ENCODE measurements at regions not wholly inside any gene's neighbourhood (a gene's known extent, or its start where the extent isn't known, plus 50 kb on each side); places are given as distances from the start of the nearest gene placed in this dataset.

GRCh38 chr16:55403464-55403863, 75.5 kb upstream of the MMP2 start:
- TF ChIP-seq, protein P1, sequence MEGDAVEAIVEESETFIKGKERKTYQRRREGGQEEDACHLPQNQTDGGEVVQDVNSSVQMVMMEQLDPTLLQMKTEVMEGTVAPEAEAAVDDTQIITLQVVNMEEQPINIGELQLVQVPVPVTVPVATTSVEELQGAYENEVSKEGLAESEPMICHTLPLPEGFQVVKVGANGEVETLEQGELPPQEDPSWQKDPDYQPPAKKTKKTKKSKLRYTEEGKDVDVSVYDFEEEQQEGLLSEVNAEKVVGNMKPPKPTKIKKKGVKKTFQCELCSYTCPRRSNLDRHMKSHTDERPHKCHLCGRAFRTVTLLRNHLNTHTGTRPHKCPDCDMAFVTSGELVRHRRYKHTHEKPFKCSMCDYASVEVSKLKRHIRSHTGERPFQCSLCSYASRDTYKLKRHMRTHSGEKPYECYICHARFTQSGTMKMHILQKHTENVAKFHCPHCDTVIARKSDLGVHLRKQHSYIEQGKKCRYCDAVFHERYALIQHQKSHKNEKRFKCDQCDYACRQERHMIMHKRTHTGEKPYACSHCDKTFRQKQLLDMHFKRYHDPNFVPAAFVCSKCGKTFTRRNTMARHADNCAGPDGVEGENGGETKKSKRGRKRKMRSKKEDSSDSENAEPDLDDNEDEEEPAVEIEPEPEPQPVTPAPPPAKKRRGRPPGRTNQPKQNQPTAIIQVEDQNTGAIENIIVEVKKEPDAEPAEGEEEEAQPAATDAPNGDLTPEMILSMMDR (conservative IDR thresholded peaks at IDR 0.05) = no peak
- no peak for TF ChIP-seq ZFX (IDR thresholded peaks at IDR 0.05)
- H3K27ac ChIP-seq = no peak overlapping the region

- TF ChIP-seq, protein P1 (conservative IDR thresholded peaks at IDR 0.05) = no peak
- no peak for TF ChIP-seq ZFX (IDR thresholded peaks at IDR 0.05)
These were observed 72.3 kb upstream of the MMP2 start for GRCh38 chr16:55406651-55407050.

GRCh38 chr16:55408661-55409060, 70.3 kb upstream of the MMP2 start:
- no peak overlapping the region for H3K27ac ChIP-seq
- no peak for TF ChIP-seq ZFX (IDR thresholded peaks at IDR 0.05)
- TF ChIP-seq, protein P1 (conservative IDR thresholded peaks at IDR 0.05) = no peak

More at GRCh38 chr16:55406651-55407050, 72.3 kb upstream of the MMP2 start:
- H3K27ac ChIP-seq = no peak overlapping the region

DNA sequence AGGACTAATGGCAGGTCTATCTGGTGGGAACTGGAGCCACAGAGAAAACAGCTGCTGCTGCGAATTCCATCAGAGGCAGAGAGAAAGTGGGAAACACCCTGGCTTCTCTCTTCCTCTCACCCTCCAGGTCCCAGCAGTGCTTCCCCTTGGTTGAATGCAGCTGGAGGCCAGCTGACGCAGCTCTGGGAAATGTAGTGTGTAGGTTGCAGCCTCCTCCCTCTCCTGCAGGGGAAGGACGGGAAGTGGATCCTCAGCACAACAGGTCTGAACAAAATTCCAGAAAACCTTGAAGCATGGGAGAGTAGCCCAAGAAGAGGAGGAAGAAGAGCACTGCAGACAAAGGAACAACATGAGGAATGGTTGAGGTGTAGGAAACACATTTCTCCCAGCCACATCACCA, 67.8 kb upstream of the MMP2 start:
- TF ChIP-seq, protein P1 (conservative IDR thresholded peaks at IDR 0.05) = no peak
- TF ChIP-seq ZFX (IDR thresholded peaks at IDR 0.05) = no peak

DNA sequence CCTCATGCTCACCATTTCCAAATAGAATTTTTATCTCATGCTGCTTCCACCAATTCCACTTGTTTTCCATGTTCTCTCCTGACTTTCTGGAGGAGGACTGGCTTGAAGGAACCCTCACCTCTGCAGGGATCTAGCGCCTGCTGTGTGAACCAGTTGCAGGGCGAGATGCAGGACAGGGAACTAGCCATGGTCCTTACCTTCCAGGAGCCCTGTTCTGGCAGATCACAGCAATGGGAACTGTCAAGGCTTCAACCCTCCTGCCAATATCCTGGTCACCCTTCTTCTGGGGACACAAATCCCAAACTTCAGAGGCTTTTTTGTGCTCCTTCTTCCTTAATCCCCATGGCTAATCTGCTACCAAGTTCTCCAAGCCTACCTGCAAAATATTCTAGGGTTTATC, 60.4 kb upstream of the MMP2 start:
- TF ChIP-seq ZFX (IDR thresholded peaks at IDR 0.05) = no peak
- TF ChIP-seq, protein P1 (conservative IDR thresholded peaks at IDR 0.05) = no peak
- no peak overlapping the region for H3K27ac ChIP-seq

More for the DNA sequence above, 67.8 kb upstream of the MMP2 start:
- H3K27ac ChIP-seq = no peak overlapping the region

DNA sequence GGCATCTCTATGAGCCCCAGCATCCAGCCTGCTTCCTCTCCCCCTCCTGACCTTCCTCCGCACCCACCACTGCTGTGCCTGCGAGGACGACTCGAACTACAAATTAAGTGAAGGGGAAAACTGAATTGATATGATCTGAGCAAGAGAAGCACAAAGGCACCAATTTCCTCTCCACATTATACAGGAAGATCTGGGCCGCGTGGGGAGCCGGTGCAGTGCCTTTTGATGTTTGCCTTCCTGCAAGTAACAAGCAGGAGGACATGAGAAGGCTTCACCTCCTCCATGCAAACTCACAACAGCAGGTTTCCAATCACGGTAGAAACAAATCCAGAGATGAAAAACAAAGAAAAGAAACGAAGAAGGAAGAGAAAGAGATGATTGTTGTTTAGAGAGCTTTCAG, 57.8 kb upstream of the MMP2 start:
- no peak overlapping the region for H3K27ac ChIP-seq
- no peak for TF ChIP-seq ZFX (IDR thresholded peaks at IDR 0.05)
- TF ChIP-seq, protein P1 (conservative IDR thresholded peaks at IDR 0.05) = no peak

- no peak overlapping the region for H3K27ac ChIP-seq
- TF ChIP-seq, protein P1 (conservative IDR thresholded peaks at IDR 0.05) = no peak
- no peak for TF ChIP-seq ZFX (IDR thresholded peaks at IDR 0.05)
These were observed 52.0 kb upstream of the MMP2 start for GRCh38 chr16:55426865-55427484.
